HS-27A (cell line): ENCODE measurements at regions not wholly inside any gene's neighbourhood (a gene's known extent, or its start where the extent isn't known, plus 50 kb on each side); places are given as distances from the start of the nearest gene placed in this dataset.

Source experiments
- DNase-seq: peaks from one replicate; pipeline ENCODE4 v3.0.0-alpha.2; 2012; ENCODE audit warnings: low read depth, missing footprints

GRCh38 chr21:32184065-32184464 lies 94.8 kb downstream of the MIS18A start:
- no peak for DNase-seq

DNA sequence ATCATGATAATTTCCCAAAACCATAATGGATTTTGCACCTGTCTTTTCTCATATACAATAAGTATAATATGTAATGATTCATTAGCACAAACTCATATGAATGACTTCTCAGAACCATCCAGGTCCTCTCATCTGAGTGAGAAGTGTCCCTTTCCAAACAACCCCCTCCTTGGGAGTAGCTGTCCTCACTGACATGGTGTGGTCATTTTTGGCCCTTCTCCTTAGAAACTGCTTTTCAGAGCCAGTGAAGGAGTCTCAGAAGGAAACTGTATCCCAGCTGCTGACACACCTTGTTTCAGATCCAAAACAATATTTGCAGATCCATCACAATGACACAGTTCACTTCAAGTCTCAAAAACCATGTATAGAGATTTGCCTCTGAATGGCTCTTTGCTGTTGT lies 95.5 kb downstream of the MIS18A start:
- no peak for DNase-seq

GRCh38 chr21:32182449-32182848 lies 96.4 kb downstream of the MIS18A start:
- DNase-seq = no peak

GRCh38 chr21:32181457-32181856 lies 97.4 kb downstream of the MIS18A start:
- no peak for DNase-seq

GRCh38 chr21:32174819-32175218 lies 104.0 kb downstream of the MIS18A start:
- no peak for DNase-seq

- DNase-seq = no peak
Observed at GRCh38 chr21:32173121-32173724, 105.6 kb downstream of the MIS18A start.

GRCh38 chr21:32172106-32172505 lies 106.7 kb downstream of the MIS18A start:
- no peak for DNase-seq

- no peak for DNase-seq
Observed at GRCh38 chr21:32167513-32167912, 111.3 kb downstream of the MIS18A start.

GRCh38 chr21:32163386-32163785 lies 115.5 kb downstream of the MIS18A start:
- DNase-seq = no peak

DNA sequence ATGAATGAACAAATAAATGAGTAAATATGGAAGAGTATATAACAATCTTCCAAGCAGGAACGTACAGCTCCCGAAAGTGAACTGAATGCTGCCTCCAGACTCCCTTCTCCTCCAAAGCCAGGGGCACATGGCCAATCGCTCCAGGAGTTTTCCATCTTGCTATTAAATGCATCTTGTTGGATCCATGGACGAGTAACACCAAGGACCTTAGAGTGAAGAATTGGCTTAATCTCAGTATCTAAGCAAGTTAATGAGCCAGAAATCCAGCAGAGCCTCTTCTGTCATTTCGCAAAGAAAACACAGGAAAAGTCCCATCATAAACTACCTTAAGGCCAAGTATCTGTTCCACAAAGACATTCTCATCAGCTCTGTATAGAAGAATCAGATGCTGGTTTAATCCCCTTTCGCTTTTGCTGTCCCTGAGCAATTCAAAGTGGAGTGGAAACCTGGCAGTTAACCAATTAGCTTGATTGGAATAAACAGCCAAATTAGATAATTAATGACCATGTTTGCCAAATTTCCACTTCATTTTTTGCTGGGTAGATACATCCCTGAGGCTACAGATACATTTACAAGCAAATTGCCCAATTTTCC lies 116.0 kb downstream of the MIS18A start:
- no peak for DNase-seq

DNA sequence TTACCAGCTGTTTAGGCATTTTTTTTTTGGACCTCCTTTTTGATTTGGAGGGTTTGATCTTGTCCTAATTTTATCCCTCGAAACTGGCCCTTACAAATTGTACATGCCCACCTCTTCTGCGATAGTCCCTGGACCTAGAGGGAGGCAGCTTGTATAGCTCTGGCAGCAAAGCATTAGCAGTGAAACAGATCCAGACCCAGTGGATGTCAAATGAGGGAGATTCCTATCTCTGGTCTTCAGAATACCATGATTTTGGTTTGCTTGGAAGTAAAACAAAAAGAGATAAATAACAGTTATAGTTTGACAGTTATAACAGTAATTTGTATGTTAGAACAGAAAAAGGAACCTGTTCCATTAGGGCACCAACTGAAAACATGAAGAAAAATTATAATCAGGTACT lies 123.6 kb downstream of the MIS18A start:
- DNase-seq = no peak

GRCh38 chr21:32147041-32147440 lies 131.8 kb downstream of the MIS18A start:
- no peak for DNase-seq

DNA sequence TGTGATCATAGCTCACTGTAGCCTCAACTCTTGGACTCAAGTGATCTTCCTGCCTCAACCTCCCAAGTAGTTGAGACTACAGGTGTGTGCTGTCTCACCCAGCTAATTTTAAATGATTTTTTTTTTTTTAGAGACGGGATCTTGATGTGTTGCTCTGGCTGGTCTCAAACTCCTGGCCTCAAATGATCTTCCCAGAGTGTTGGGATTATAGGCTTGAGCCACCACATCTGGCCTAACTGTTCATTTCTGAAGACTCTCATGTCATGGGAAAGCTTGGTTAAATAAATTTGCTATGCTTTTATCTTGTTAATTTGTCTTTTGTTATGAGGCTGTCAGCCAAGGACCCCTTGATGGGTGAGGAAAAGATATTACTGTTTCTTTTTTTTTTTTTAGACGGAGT lies 134.0 kb downstream of the MIS18A start:
- DNase-seq = no peak

GRCh38 chr21:32143241-32143939 lies 135.5 kb downstream of the MIS18A start:
- no peak for DNase-seq

GRCh38 chr21:32141318-32141633 lies 137.6 kb downstream of the MIS18A start:
- no peak for DNase-seq

DNA sequence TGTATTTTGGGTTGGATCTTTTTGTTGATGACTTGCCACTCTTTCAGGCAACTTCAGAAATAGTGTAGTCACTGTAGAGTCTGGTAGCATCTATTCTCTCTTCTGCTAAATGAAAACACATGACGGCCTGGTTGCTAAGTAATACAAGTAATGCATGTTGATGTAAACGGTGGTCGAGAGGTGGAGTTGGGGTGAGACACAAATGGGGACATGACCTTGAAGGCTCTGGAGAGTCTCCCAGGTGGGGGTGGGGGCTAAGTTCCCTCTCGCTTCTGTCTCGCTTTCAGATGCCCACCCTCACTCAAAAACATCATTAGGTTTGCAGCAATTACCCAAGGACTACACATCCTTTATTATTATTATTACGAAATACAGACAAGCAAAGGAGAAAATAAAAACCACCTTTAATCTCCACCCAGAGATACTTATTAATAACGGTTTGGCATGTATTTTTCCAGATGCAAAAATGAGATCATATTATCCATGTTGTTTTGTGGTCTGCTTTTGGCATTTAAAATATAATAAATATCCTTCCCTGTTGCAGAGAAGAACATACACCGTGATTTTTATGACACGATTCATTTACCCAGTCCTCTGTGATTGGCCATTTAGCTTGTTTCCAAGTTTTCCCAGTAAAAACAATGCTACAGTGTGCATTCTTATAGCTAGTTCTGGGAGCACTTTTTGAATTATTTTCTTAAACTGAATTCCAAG lies 138.1 kb downstream of the MIS18A start:
- DNase-seq = no peak

GRCh38 chr21:32140151-32140550 lies 138.7 kb downstream of the MIS18A start:
- DNase-seq = no peak

DNA sequence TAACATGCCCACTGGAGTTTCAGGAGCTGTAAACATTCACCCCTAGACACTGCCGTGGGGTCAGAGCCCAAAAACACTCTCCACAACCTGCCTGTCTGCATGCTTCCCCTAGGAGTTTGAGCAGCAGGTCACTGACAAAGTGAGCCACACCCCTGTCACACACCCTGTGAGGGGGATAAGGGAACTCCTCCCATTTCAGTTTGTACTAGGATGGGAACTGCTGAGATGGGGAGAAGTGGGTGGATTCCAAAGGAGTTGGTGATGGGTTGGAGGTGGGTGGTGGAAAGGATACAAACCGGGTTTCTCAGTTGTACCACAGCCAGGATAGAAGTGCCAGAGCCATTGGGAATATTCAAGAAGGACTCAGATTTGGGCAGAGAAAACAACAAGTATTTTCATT lies 140.2 kb downstream of the MIS18A start:
- DNase-seq = no peak

DNA sequence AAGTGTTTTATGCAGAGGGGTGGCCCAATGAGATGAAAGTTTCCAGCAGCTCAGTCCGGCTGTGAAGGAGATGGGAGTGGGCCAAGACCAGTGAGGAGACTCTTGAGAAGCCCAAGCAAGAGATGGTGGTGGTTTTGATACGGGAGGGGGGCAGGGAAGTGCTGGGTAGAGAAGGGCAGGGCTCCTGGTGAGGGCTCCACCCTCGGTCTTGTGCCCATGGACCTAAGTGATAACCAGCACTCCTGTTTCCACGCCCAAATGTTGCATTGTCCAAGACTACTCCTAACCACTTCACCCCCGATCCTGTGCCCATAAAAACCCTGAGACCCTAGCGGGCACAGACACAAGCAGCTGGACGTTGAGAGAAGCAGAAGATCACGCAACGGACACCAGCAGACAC lies 140.9 kb downstream of the MIS18A start:
- no peak for DNase-seq

DNA sequence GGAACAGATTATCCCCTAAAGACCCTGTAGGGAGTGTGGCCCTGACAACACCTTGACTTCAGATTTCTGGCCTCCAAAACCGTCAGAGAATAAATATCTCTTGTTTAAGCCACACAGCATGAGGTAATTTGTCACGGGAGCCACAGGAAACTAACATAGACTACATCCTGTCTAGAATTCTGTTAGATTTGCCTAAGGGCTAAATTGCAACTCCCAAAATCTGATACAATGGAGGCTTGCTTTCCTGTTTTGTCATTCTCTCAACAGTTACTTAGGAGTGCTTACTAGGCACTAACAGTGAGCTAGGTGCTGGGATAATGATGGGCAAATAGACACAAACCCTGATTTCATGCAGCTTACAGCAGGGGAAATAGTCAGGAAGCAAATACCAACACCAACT lies 141.6 kb downstream of the MIS18A start:
- no peak for DNase-seq

- no peak for DNase-seq
Observed at GRCh38 chr21:32136546-32136945, 142.3 kb downstream of the MIS18A start.

GRCh38 chr21:32135401-32136363 lies 143.2 kb downstream of the MIS18A start:
- no peak for DNase-seq
